Neutrophil (primary cell): ENCODE measurements at regions not wholly inside any gene's neighbourhood (a gene's known extent, or its start where the extent isn't known, plus 50 kb on each side); places are given as distances from the start of the nearest gene placed in this dataset.

Experiments used
- H3K27ac ChIP-seq: fragments of 200-600 bp; sonication (generic); 2 replicates; pipeline ENCODE4 v1.5.1; 2016; ENCODE audit warnings: mild to moderate bottlenecking, moderate library complexity
- H3K27me3 ChIP-seq: fragments of 200-600 bp; sonication (generic); 2 replicates; pipeline ENCODE4 v1.6.0; 2016; ENCODE audit warnings: mild to moderate bottlenecking
- H3K36me3 ChIP-seq: fragments of 200-600 bp; sonication (generic); 2 replicates; pipeline ENCODE4 v1.5.1; 2017
- H3K4me1 ChIP-seq, 2 experiments: fragments of 200-600 bp in 1 of 2; sonication (generic) in 1 of 2; 1 replicate in 1 of 2; 2 replicates in 1 of 2; pipeline versions ENCODE4 v1.5.1 to v1.6.1; 2013 to 2016; ENCODE audit warnings: low read depth in 1 of 2, low read length in 1 of 2, mild to moderate bottlenecking in 1 of 2, moderate library complexity in 1 of 2; ENCODE audit not compliant: control insufficient read depth in 1 of 2, insufficient read depth in 1 of 2
- H3K4me3 ChIP-seq, 2 experiments: fragments of 200-600 bp in 1 of 2; sonication (generic) in 1 of 2; 1 replicate in 1 of 2; 2 replicates in 1 of 2; pipeline ENCODE4 v1.5.1; 2013 to 2016; ENCODE audit warnings: low read depth in 1 of 2, low read length in 1 of 2, mild to moderate bottlenecking in 1 of 2, moderate library complexity in 1 of 2
- H3K9me3 ChIP-seq: fragments of 200-600 bp; sonication (generic); 2 replicates; pipeline ENCODE4 v1.5.1; 2016
- CTCF ChIP-seq: fragments of 200-600 bp; sonication (generic); IDR thresholded peaks from 2 replicates; pipeline ENCODE4 v1.5.1; 2016; ENCODE audit warnings: antibody characterized with exemption

DNA sequence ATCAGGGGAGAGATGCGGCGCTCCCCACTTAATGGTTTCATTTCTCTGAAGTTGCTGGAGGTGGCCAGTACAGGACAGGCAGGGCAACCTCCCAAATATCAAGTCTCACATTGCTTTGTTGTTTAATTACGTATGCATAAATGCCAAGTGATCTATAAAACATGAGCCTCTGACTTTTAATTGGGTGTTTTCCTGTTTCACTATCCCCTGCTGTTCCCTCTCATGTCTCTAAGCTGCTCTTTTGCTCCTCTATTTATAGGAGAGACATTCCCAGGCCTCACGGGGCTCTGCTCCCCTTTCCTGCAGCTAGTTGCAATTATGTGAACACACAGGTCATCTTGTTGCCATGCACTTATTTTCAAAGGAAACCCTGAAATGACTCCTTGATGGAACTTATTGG, 1173.5 kb upstream of the GOT2 start:
- H3K4me1 ChIP-seq, result no peaks in the 10 kb centered on the region
- H3K27me3 ChIP-seq, result no peaks in the 10 kb centered on the region
- no peaks in the 10 kb centered on the region for H3K9me3 ChIP-seq
- no peak overlapping the region for H3K4me3 ChIP-seq
- no peak overlapping the region for H3K27ac ChIP-seq
- no peak for TF ChIP-seq CTCF
- H3K36me3 ChIP-seq, result no peaks in the 10 kb centered on the region

GRCh38 chr16:59905606-59906005, 1171.5 kb upstream of the GOT2 start:
- H3K4me3 ChIP-seq, result no peak overlapping the region
- H3K27me3 ChIP-seq, result no peaks in the 10 kb centered on the region
- H3K27ac ChIP-seq, result no peak overlapping the region
- H3K9me3 ChIP-seq, result no peaks in the 10 kb centered on the region
- H3K36me3 ChIP-seq, result no peaks in the 10 kb centered on the region
- peaks cover 0 to 10% of the 10 kb centered on the region in 2 experiments for H3K4me1 ChIP-seq
- TF ChIP-seq CTCF, result no peak

GRCh38 chr16:59905131-59905530, 1171.0 kb upstream of the GOT2 start:
- H3K36me3 ChIP-seq, result no peaks in the 10 kb centered on the region
- no peaks in the 10 kb centered on the region for H3K9me3 ChIP-seq
- H3K4me1 ChIP-seq, result peaks cover 0 to 11% of the 10 kb centered on the region in 2 experiments
- H3K27me3 ChIP-seq, result no peaks in the 10 kb centered on the region
- H3K4me3 ChIP-seq, result no peak overlapping the region
- no peak for TF ChIP-seq CTCF
- no peak overlapping the region for H3K27ac ChIP-seq

DNA sequence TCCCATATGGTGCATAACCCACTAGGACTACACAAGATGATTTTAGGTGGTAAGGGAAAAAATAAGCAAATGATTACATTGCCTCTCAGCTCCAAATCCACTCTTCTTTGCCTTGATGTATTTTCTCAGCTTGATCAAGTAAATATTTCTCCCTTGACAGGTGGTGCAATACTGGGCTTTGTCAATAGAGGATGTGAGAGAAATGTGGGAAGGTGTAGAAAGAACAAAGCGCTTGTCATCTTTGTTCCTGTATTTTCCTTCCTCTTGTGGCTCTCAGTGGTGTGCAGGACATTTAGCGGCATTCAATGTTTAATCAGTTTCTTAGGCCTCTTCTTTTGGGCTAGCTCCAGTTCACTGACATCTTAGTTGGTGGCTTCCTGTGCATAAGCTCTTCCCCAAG, 1165.8 kb upstream of the GOT2 start:
- Histone ChIP-seq H3K4me1 (peaks cover 0 to 14% of the 10 kb centered on the region in 2 experiments), H3K27ac (peak overlapping the region; percentile 55), H3K27me3 (no peaks in the 10 kb centered on the region), H3K36me3 (no peaks in the 10 kb centered on the region), H3K4me3 (no peak overlapping the region), H3K9me3 (no peaks in the 10 kb centered on the region)
- no peak for TF ChIP-seq CTCF

- Histone ChIP-seq H3K4me1 (no peaks in the 10 kb centered on the region), H3K9me3 (no peaks in the 10 kb centered on the region), H3K27ac (no peak overlapping the region), H3K36me3 (no peaks in the 10 kb centered on the region), H3K27me3 (no peaks in the 10 kb centered on the region), H3K4me3 (no peak overlapping the region)
- TF ChIP-seq CTCF, result no peak
Observed at GRCh38 chr16:59892376-59892775, 1158.3 kb upstream of the GOT2 start.

DNA sequence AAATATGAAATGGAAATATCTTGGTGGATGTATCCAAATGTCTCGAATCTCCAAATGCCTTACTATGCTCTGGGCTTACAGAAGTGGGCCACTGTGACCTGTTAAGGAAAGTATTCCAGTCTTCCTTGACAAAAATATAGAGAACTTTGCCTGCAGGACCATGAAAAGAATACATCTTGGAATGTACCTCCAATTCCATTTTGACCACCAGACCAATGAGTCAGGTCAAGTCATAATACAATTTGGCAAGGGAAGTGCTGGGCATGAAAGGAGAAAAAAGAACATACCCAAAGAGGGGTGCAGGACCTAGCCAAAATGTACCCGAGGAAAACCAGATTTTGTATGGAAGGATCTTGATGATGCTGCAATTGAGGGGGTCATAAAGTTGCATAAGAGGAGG, 1153.7 kb upstream of the GOT2 start:
- no peaks in the 10 kb centered on the region for H3K4me1 ChIP-seq
- no peaks in the 10 kb centered on the region for H3K27me3 ChIP-seq
- H3K9me3 ChIP-seq, result no peaks in the 10 kb centered on the region
- TF ChIP-seq CTCF, result no peak
- H3K4me3 ChIP-seq, result no peak overlapping the region
- H3K27ac ChIP-seq, result no peak overlapping the region
- H3K36me3 ChIP-seq, result no peaks in the 10 kb centered on the region
